ENCODE measurements at regions not wholly inside any gene's neighbourhood (a gene's known extent, or its start where the extent isn't known, plus 50 kb on each side); places are given as distances from the start of the nearest gene placed in this dataset.

- H3K27ac ChIP-seq (replicated peaks) = no peak overlapping the region
- no peak for DNase-seq (ENCODE audit: low read depth in 1 of 2, low spot score in 1 of 2)
- TF ChIP-seq SPI1 (IDR thresholded peaks at IDR 0.05; ENCODE audit: borderline replicate concordance, low read depth) (no peak), CTCF (IDR thresholded peaks at IDR 0.05; ENCODE audit: insufficient read depth, low read length) (no peak), GABPA (IDR thresholded peaks at IDR 0.05; ENCODE audit: low read depth) (no peak), REST (IDR thresholded peaks at IDR 0.05; ENCODE audit: insufficient replicate concordance, low read depth) (no peak), POLR2AphosphoS5 (IDR thresholded peaks at IDR 0.05; ENCODE audit: low read depth) (no peak)
- H3K4me3 ChIP-seq (replicated peaks; ENCODE audit: insufficient read depth, low read length) = no peak overlapping the region
- H3K27me3 ChIP-seq (ENCODE audit: insufficient read depth, poor library complexity, severe bottlenecking) = no peaks in the 10 kb centered on the region
Observed at GRCh38 chr6:92216717-92217116, 1202.6 kb downstream of the EPHA7 start.

GRCh38 chr6:92201618-92202017, 1217.7 kb downstream of the EPHA7 start:
- Histone ChIP-seq H3K27ac (replicated peaks) (no peak overlapping the region), H3K27me3 (ENCODE audit: insufficient read depth, poor library complexity, severe bottlenecking) (no peaks in the 10 kb centered on the region), H3K4me3 (replicated peaks; ENCODE audit: insufficient read depth, low read length) (no peak overlapping the region)
- TF ChIP-seq GABPA (IDR thresholded peaks at IDR 0.05; ENCODE audit: low read depth) (no peak), SPI1 (IDR thresholded peaks at IDR 0.05; ENCODE audit: borderline replicate concordance, low read depth) (no peak), POLR2AphosphoS5 (IDR thresholded peaks at IDR 0.05; ENCODE audit: low read depth) (no peak), CTCF (IDR thresholded peaks at IDR 0.05; ENCODE audit: insufficient read depth, low read length) (no peak), REST (IDR thresholded peaks at IDR 0.05; ENCODE audit: insufficient replicate concordance, low read depth) (no peak)
- no peak for DNase-seq (ENCODE audit: low read depth in 1 of 2, low spot score in 1 of 2)

- H3K4me3 ChIP-seq (replicated peaks; ENCODE audit: insufficient read depth, low read length) = no peak overlapping the region
- DNase-seq (ENCODE audit: low read depth in 1 of 2, low spot score in 1 of 2) = no peak
- H3K27me3 ChIP-seq (ENCODE audit: insufficient read depth, poor library complexity, severe bottlenecking) = no peaks in the 10 kb centered on the region
- no peak overlapping the region for H3K27ac ChIP-seq (replicated peaks)
- TF ChIP-seq SPI1 (IDR thresholded peaks at IDR 0.05; ENCODE audit: borderline replicate concordance, low read depth) = no peak
- TF ChIP-seq CTCF (IDR thresholded peaks at IDR 0.05; ENCODE audit: insufficient read depth, low read length) = no peak
- no peak for TF ChIP-seq GABPA (IDR thresholded peaks at IDR 0.05; ENCODE audit: low read depth)
- TF ChIP-seq POLR2AphosphoS5 (IDR thresholded peaks at IDR 0.05; ENCODE audit: low read depth) = no peak
Observed at GRCh38 chr6:92196325-92196724, 1223.0 kb downstream of the EPHA7 start.

- TF ChIP-seq REST (IDR thresholded peaks at IDR 0.05; ENCODE audit: insufficient replicate concordance, low read depth) (no peak), CTCF (IDR thresholded peaks at IDR 0.05; ENCODE audit: insufficient read depth, low read length) (no peak), SPI1 (IDR thresholded peaks at IDR 0.05; ENCODE audit: borderline replicate concordance, low read depth) (no peak), GABPA (IDR thresholded peaks at IDR 0.05; ENCODE audit: low read depth) (no peak), POLR2AphosphoS5 (IDR thresholded peaks at IDR 0.05; ENCODE audit: low read depth) (no peak)
- Histone ChIP-seq H3K27me3 (ENCODE audit: insufficient read depth, poor library complexity, severe bottlenecking) (no peaks in the 10 kb centered on the region), H3K4me3 (replicated peaks; ENCODE audit: insufficient read depth, low read length) (no peak overlapping the region), H3K27ac (replicated peaks) (no peak overlapping the region)
- no peak for DNase-seq (ENCODE audit: low read depth in 1 of 2, low spot score in 1 of 2)
Observed at GRCh38 chr6:92195796-92196195, 1223.6 kb downstream of the EPHA7 start.
